ENCODE measurements at regions not wholly inside any gene's neighbourhood (a gene's known extent, or its start where the extent isn't known, plus 50 kb on each side); places are given as distances from the start of the nearest gene placed in this dataset.

DNA sequence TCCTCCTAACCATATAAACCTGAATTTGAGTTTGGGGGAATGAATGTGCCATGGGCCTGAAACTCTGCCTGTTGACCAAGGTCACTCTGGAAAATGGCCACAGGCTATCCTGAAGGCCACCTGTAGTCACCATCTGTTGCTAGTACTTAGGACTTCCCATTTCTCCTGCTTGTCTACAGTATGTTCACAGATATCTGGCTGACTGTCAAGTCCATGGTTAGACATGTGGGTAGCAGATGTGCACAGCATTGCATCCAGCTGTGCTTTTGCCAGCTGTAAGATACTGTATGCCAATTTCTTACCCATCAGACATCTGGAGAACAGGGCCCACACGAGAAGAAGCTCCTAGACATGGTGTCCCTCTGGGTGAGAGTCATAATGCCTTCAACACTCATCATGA is 475.4 kb downstream of the INSC start:
- Histone ChIP-seq H3K27ac (ENCODE audit: low read depth, low read length) (no peak overlapping the region), H2AFZ (ENCODE audit: low read depth, low read length, poor library complexity, severe bottlenecking) (no peak overlapping the region), H3K4me1 (ENCODE audit: control insufficient read depth in 1 of 2, insufficient read depth in 2 of 2, low read length in 2 of 2) (no peaks in the 10 kb centered on the region), H3K9ac (ENCODE audit: low read length) (no peak overlapping the region), H3K79me2 (ENCODE audit: insufficient read depth, low read length) (no peaks in the 10 kb centered on the region), H3K4me3 (replicated peaks in 1 of 2; ENCODE audit: low read depth in 1 of 2, low read length in 2 of 2) (no peak overlapping the region), H3K9me3 (ENCODE audit: control insufficient read depth in 1 of 2, insufficient read depth in 1 of 2, low read depth in 1 of 2, low read length in 2 of 2) (no peaks in the 10 kb centered on the region), H3K4me2 (ENCODE audit: low read length) (no peak overlapping the region), H3K9me2 (ENCODE audit: insufficient read depth) (no peaks in the 10 kb centered on the region), H3K36me3 (ENCODE audit: control insufficient read depth in 1 of 2, insufficient read depth in 2 of 2, low read length in 2 of 2) (no peaks in the 10 kb centered on the region), H4K20me1 (ENCODE audit: insufficient read depth) (no peaks in the 10 kb centered on the region), H3K27me3 (ENCODE audit: insufficient read depth, low read length) (no peaks in the 10 kb centered on the region)
- DNase-seq (ENCODE audit: low read depth, low spot score) (no peak), ATAC-seq (no peak)
- TF ChIP-seq, protein P1, sequence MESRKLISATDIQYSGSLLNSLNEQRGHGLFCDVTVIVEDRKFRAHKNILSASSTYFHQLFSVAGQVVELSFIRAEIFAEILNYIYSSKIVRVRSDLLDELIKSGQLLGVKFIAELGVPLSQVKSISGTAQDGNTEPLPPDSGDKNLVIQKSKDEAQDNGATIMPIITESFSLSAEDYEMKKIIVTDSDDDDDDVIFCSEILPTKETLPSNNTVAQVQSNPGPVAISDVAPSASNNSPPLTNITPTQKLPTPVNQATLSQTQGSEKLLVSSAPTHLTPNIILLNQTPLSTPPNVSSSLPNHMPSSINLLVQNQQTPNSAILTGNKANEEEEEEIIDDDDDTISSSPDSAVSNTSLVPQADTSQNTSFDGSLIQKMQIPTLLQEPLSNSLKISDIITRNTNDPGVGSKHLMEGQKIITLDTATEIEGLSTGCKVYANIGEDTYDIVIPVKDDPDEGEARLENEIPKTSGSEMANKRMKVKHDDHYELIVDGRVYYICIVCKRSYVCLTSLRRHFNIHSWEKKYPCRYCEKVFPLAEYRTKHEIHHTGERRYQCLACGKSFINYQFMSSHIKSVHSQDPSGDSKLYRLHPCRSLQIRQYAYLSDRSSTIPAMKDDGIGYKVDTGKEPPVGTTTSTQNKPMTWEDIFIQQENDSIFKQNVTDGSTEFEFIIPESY (IDR thresholded peaks at IDR 0.05; ENCODE audit: extremely low read depth, insufficient replicate concordance, low read length): no peak
- TF ChIP-seq EGR1 (IDR thresholded peaks at IDR 0.05; ENCODE audit: low read depth): no peak
- POLR2A ChIA-PET: no interaction called here
- RAD21 ChIA-PET (ENCODE audit: low non-redundant PET in 1 of 2, low total read pairs in 2 of 2, uncharacterized antibody in 2 of 2, unreplicated experiment in 2 of 2): no interaction called here
- BruUV-seq (replicated peaks): no TSS peak
- intact Hi-C loops (cut with micrococcal nuclease): no loop called here
- CTCF ChIA-PET: no interaction called here

DNA sequence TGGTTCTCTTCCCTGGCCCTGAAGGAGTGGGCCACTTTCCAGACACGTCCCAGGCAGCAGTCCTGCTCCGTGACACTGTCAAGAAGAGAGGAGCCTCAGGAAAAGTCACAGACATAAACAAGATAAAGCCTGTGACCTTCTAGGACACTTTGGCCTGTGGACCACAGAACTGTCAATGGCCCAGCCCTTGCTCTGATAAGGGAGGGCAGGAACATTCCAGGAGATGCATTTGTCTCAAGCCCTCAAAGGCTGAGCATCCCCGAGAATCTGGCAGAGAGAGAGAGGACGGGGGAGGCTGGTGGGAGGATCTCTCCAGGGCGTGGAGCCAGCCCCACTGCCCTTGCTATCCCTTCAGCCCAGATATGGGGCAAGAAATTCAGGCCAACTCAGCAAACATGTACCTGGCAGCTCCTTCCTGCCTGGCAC is 476.4 kb downstream of the INSC start:
- H3K4me1 ChIP-seq (ENCODE audit: control insufficient read depth in 1 of 2, insufficient read depth in 2 of 2, low read length in 2 of 2): no peaks in the 10 kb centered on the region
- no peak overlapping the region for H3K27ac ChIP-seq (ENCODE audit: low read depth, low read length)
- DNase-seq (ENCODE audit: low read depth, low spot score): no peak
- H2AFZ ChIP-seq (ENCODE audit: low read depth, low read length, poor library complexity, severe bottlenecking): no peak overlapping the region
- H3K9me2 ChIP-seq (ENCODE audit: insufficient read depth): no peaks in the 10 kb centered on the region
- no peaks in the 10 kb centered on the region for H3K9me3 ChIP-seq (ENCODE audit: control insufficient read depth in 1 of 2, insufficient read depth in 1 of 2, low read depth in 1 of 2, low read length in 2 of 2)
- no peak overlapping the region for H3K9ac ChIP-seq (ENCODE audit: low read length)
- no TSS peak for BruUV-seq (replicated peaks)
- H3K27me3 ChIP-seq (ENCODE audit: insufficient read depth, low read length): no peaks in the 10 kb centered on the region
- CTCF ChIA-PET: no interaction called here
- intact Hi-C loops (cut with micrococcal nuclease): no loop called here
- RAD21 ChIA-PET (ENCODE audit: low non-redundant PET in 1 of 2, low total read pairs in 2 of 2, uncharacterized antibody in 2 of 2, unreplicated experiment in 2 of 2): no interaction called here
- H3K4me3 ChIP-seq (replicated peaks in 1 of 2; ENCODE audit: low read depth in 1 of 2, low read length in 2 of 2): no peak overlapping the region
- no peak for ATAC-seq
- H3K4me2 ChIP-seq (ENCODE audit: low read length): no peak overlapping the region
- no peaks in the 10 kb centered on the region for H3K36me3 ChIP-seq (ENCODE audit: control insufficient read depth in 1 of 2, insufficient read depth in 2 of 2, low read length in 2 of 2)
- POLR2A ChIA-PET: no interaction called here
- no peaks in the 10 kb centered on the region for H4K20me1 ChIP-seq (ENCODE audit: insufficient read depth)
- no peaks in the 10 kb centered on the region for H3K79me2 ChIP-seq (ENCODE audit: insufficient read depth, low read length)
- TF ChIP-seq CEBPB (IDR thresholded peaks at IDR 0.05; ENCODE audit: low read depth) (no peak), CBX3 (IDR thresholded peaks at IDR 0.05; ENCODE audit: low read depth) (no peak), EZH2phosphoT487 (IDR thresholded peaks at IDR 0.05; ENCODE audit: borderline replicate concordance) (no peak), SP1 (IDR thresholded peaks at IDR 0.05; ENCODE audit: low read depth) (no peak), SIN3A (IDR thresholded peaks at IDR 0.05; ENCODE audit: low read depth) (no peak), POLR2A (IDR thresholded peaks at IDR 0.05; ENCODE audit: borderline replicate concordance, extremely low read depth, insufficient read depth, insufficient read length) (no peak), ZNF274 (IDR thresholded peaks at IDR 0.05; ENCODE audit: low read depth, low read length) (no peak), RAD21 (IDR thresholded peaks at IDR 0.05; ENCODE audit: low read depth) (no peak), ELF1 (IDR thresholded peaks at IDR 0.05; ENCODE audit: borderline replicate concordance, low read depth) (no peak), MAX (IDR thresholded peaks at IDR 0.05) (no peak)
- TF ChIP-seq, protein P2, sequence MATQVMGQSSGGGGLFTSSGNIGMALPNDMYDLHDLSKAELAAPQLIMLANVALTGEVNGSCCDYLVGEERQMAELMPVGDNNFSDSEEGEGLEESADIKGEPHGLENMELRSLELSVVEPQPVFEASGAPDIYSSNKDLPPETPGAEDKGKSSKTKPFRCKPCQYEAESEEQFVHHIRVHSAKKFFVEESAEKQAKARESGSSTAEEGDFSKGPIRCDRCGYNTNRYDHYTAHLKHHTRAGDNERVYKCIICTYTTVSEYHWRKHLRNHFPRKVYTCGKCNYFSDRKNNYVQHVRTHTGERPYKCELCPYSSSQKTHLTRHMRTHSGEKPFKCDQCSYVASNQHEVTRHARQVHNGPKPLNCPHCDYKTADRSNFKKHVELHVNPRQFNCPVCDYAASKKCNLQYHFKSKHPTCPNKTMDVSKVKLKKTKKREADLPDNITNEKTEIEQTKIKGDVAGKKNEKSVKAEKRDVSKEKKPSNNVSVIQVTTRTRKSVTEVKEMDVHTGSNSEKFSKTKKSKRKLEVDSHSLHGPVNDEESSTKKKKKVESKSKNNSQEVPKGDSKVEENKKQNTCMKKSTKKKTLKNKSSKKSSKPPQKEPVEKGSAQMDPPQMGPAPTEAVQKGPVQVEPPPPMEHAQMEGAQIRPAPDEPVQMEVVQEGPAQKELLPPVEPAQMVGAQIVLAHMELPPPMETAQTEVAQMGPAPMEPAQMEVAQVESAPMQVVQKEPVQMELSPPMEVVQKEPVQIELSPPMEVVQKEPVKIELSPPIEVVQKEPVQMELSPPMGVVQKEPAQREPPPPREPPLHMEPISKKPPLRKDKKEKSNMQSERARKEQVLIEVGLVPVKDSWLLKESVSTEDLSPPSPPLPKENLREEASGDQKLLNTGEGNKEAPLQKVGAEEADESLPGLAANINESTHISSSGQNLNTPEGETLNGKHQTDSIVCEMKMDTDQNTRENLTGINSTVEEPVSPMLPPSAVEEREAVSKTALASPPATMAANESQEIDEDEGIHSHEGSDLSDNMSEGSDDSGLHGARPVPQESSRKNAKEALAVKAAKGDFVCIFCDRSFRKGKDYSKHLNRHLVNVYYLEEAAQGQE (IDR thresholded peaks at IDR 0.05; ENCODE audit: low read depth): no peak
- TF ChIP-seq, protein P3, sequence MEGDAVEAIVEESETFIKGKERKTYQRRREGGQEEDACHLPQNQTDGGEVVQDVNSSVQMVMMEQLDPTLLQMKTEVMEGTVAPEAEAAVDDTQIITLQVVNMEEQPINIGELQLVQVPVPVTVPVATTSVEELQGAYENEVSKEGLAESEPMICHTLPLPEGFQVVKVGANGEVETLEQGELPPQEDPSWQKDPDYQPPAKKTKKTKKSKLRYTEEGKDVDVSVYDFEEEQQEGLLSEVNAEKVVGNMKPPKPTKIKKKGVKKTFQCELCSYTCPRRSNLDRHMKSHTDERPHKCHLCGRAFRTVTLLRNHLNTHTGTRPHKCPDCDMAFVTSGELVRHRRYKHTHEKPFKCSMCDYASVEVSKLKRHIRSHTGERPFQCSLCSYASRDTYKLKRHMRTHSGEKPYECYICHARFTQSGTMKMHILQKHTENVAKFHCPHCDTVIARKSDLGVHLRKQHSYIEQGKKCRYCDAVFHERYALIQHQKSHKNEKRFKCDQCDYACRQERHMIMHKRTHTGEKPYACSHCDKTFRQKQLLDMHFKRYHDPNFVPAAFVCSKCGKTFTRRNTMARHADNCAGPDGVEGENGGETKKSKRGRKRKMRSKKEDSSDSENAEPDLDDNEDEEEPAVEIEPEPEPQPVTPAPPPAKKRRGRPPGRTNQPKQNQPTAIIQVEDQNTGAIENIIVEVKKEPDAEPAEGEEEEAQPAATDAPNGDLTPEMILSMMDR (IDR thresholded peaks at IDR 0.05 in 2 of 3, conservative IDR thresholded peaks at IDR 0.05 in 1 of 3; ENCODE audit: borderline replicate concordance in 1 of 3, insufficient read depth in 1 of 3, low read depth in 2 of 3, low read length in 2 of 3): no peak

Data from HCT116 (cell line).